Esophagus muscularis mucosa (tissue), 4 donors: ENCODE measurements at regions not wholly inside any gene's neighbourhood (a gene's known extent, or its start where the extent isn't known, plus 50 kb on each side); places are given as distances from the start of the nearest gene placed in this dataset.

Experiments used
- DNase-seq: peaks from one replicate; pipeline ENCODE4 v3.0.0-alpha.2; 2017; ENCODE audit errors: extremely low spot score
- H3K27ac ChIP-seq, 4 donors: fragments of 200-600 bp; sonication (generic); replicated peaks in 1 of 4; 1 replicate in 3 of 4; 2 replicates in 1 of 4; pipeline ENCODE4 v1.5.1; 2016 to 2019; ENCODE audit warnings: mild to moderate bottlenecking in 1 of 4
- H3K27me3 ChIP-seq, 4 donors: fragments of 200-600 bp; sonication (generic); one replicate each; pipeline versions ENCODE4 v1.5.1 to v1.6.0; 2016 to 2019
- H3K36me3 ChIP-seq, 4 donors: fragments of 200-600 bp; sonication (generic); one replicate each; pipeline ENCODE4 v1.5.1; 2016 to 2019
- H3K4me1 ChIP-seq, 4 donors: fragments of 200-600 bp; sonication (generic); one replicate each; pipeline ENCODE4 v1.5.1; 2016 to 2019
- H3K4me3 ChIP-seq, 4 donors: fragments of 200-600 bp; sonication (generic); 1 replicate in 2 of 4; 2 replicates in 2 of 4; pipeline ENCODE4 v1.5.1; 2016 to 2019; ENCODE audit warnings: mild to moderate bottlenecking in 4 of 4, moderate library complexity in 1 of 4
- H3K9me3 ChIP-seq, 4 donors: fragments of 200-600 bp; sonication (generic); 1 replicate in 3 of 4; 2 replicates in 1 of 4; pipeline ENCODE4 v1.5.1; 2016 to 2019
- CTCF ChIP-seq, 3 experiments: fragments of 200-600 bp in 2 of 3; fragments of 450-650 bp in 1 of 3; sonication (generic) in 2 of 3; IDR thresholded peaks; one replicate each; pipeline ENCODE4 v1.5.1; 2017 to 2019; ENCODE audit warnings: antibody characterized with exemption in 3 of 3, mild to moderate bottlenecking in 2 of 3, moderate library complexity in 1 of 3
- EP300 ChIP-seq: sonication (generic); formaldehyde crosslinking; IDR thresholded peaks from one replicate; pipeline ENCODE4 v1.6.1; 2017; ENCODE audit warnings: antibody characterized with exemption
- POLR2A ChIP-seq: fragments of 450-650 bp; IDR thresholded peaks from one replicate; pipeline ENCODE4 v1.6.1; 2017; ENCODE audit warnings: antibody characterized with exemption, moderate library complexity, mild to moderate bottlenecking, low read depth
- POLR2AphosphoS5 ChIP-seq, 2 donors: sonication (generic); formaldehyde crosslinking; IDR thresholded peaks; one replicate each; pipeline ENCODE4 v1.6.1; 2017; ENCODE audit warnings: antibody characterized with exemption in 2 of 2
- WGBS: methylation state at CpG from one replicate; pipeline ENCODE4 v1.1.5; 2018; 5-methylcytosine and 5-hydroxymethylcytosine counted together
- intact Hi-C: fragments of 100-400 bp; cut with DNase I; formaldehyde crosslinking; loops from one replicate; pipeline ENCODE4 v1.15.1; 2023

- Histone ChIP-seq H3K4me3 (no peak overlapping the region), H3K9me3 (no peaks in the 10 kb centered on the region), H3K36me3 (no peaks in the 10 kb centered on the region), H3K27me3 (no peaks in the 10 kb centered on the region), H3K4me1 (peaks cover 0 to 17% (median 10%) of the 10 kb centered on the region in 4 donors), H3K27ac (no peak overlapping the region)
- WGBS, result 96% methylated on average over 3 of the region's 3 CpGs
- no peak for DNase-seq
- TF ChIP-seq POLR2AphosphoS5 (IDR thresholded peaks at IDR 0.05), result no peak
- TF ChIP-seq POLR2A, result no peak
- no peak for TF ChIP-seq EP300
- TF ChIP-seq CTCF (IDR thresholded peaks at IDR 0.05), result no peak
- intact Hi-C loops, result no loop called here
Measured at GRCh38 chr11:92822410-92822809, 147.0 kb upstream of the MTNR1B start.

GRCh38 chr11:92826136-92826535, 143.3 kb upstream of the MTNR1B start:
- WGBS, result 30% methylated on average over 1 of the region's 1 CpG
- Histone ChIP-seq H3K27ac (no peak overlapping the region), H3K4me3 (no peak overlapping the region), H3K36me3 (no peaks in the 10 kb centered on the region), H3K27me3 (no peaks in the 10 kb centered on the region), H3K9me3 (no peaks in the 10 kb centered on the region), H3K4me1 (peaks cover 0 to 25% (median 15%) of the 10 kb centered on the region in 4 donors)
- no peak for DNase-seq
- intact Hi-C loops, result no loop called here
- TF ChIP-seq EP300 (no peak), POLR2AphosphoS5 (IDR thresholded peaks at IDR 0.05) (no peak), POLR2A (no peak), CTCF (IDR thresholded peaks at IDR 0.05) (no peak)

- H3K27me3 ChIP-seq, result no peaks in the 10 kb centered on the region
- peaks cover 0 to 25% (median 15%) of the 10 kb centered on the region in 4 donors for H3K4me1 ChIP-seq
- H3K4me3 ChIP-seq, result no peak overlapping the region
- DNase-seq, result no peak
- no peaks in the 10 kb centered on the region for H3K36me3 ChIP-seq
- WGBS, result 70% methylated on average over 1 of the region's 1 CpG
- no peak overlapping the region for H3K27ac ChIP-seq
- no peak for TF ChIP-seq EP300
- no peak for TF ChIP-seq POLR2A
- no peak for TF ChIP-seq CTCF (IDR thresholded peaks at IDR 0.05)
- TF ChIP-seq POLR2AphosphoS5 (IDR thresholded peaks at IDR 0.05), result no peak
- H3K9me3 ChIP-seq, result no peaks in the 10 kb centered on the region
- intact Hi-C loops, result no loop called here
Measured at GRCh38 chr11:92826603-92827002, 142.8 kb upstream of the MTNR1B start.

- no peak for DNase-seq
- Histone ChIP-seq H3K4me1 (peaks cover 0 to 25% (median 15%) of the 10 kb centered on the region in 4 donors), H3K27ac (no peak overlapping the region), H3K4me3 (no peak overlapping the region), H3K36me3 (no peaks in the 10 kb centered on the region), H3K9me3 (no peaks in the 10 kb centered on the region), H3K27me3 (no peaks in the 10 kb centered on the region)
- 53% methylated on average over 2 of the region's 2 CpGs for WGBS
- intact Hi-C loops, result no loop called here
- TF ChIP-seq POLR2A (no peak), CTCF (IDR thresholded peaks at IDR 0.05) (no peak), POLR2AphosphoS5 (IDR thresholded peaks at IDR 0.05) (no peak), EP300 (no peak)
Measured at GRCh38 chr11:92827132-92827531, 142.3 kb upstream of the MTNR1B start.

GRCh38 chr11:92828556-92828955, 140.9 kb upstream of the MTNR1B start:
- TF ChIP-seq POLR2AphosphoS5 (IDR thresholded peaks at IDR 0.05) (no peak), EP300 (no peak), POLR2A (no peak), CTCF (IDR thresholded peaks at IDR 0.05) (no peak)
- Histone ChIP-seq H3K36me3 (no peaks in the 10 kb centered on the region), H3K27ac (no peak overlapping the region), H3K4me3 (no peak overlapping the region), H3K9me3 (no peaks in the 10 kb centered on the region), H3K4me1 (peaks cover 0 to 25% (median 15%) of the 10 kb centered on the region in 4 donors), H3K27me3 (no peaks in the 10 kb centered on the region)
- 25% methylated on average over 2 of the region's 2 CpGs for WGBS
- no peak for DNase-seq
- intact Hi-C loops, result no loop called here
